GM12878 (cell line): ENCODE measurements at regions not wholly inside any gene's neighbourhood (a gene's known extent, or its start where the extent isn't known, plus 50 kb on each side); places are given as distances from the start of the nearest gene placed in this dataset.
"Not testable (repeated sequence)": the region's sequence is repeated elsewhere in the genome, so short reads cannot be mapped to it uniquely, and the experiment has no call there.

ENCODE experiments used
- ATAC-seq: fragments of 200-7000 bp; cut with Tn5 transposase; 3 replicates; pipeline ENCODE4 v1.9.1; 2020; ENCODE audit warnings: mild to moderate bottlenecking, moderate library complexity
- BruUV-seq: library from RNA; stranded (reverse); fragments of 400-500 nt; replicated peaks from 2 replicates; lab custom pipeline; 2021; lab: Mats Ljungman, UMichigan
- CTCF ChIA-PET: fragments of 300-600 bp; sonication (Branson Sonifier 250); formaldehyde crosslinking; extraction: SDS; loops from one replicate; lab custom pipeline; 2021; ENCODE audit warnings: inconsistent platforms; lab: Yijun Ruan, JAX
- POLR2A ChIA-PET: fragments of 350-600 bp; formaldehyde crosslinking; extraction: SDS; loops from one replicate; lab custom pipeline; 2021; ENCODE audit warnings: inconsistent platforms; lab: Charles Lee
- RAD21 ChIA-PET: fragments of 300-600 bp; sonication (Branson Sonifier 250); formaldehyde crosslinking; loops from one replicate; lab custom pipeline; 2023; ENCODE audit warnings: antibody characterized with exemption; ENCODE audit not compliant: unreplicated experiment; lab: Charles Lee
- SMC1A ChIA-PET: fragments of 300-600 bp; sonication (Branson Sonifier 250); formaldehyde crosslinking; loops from one replicate; lab custom pipeline; 2023; ENCODE audit not compliant: unreplicated experiment, uncharacterized antibody; lab: Charles Lee
- DNase-seq: peaks from one replicate; pipeline ENCODE4 v3.0.0-alpha.2; 2011; ENCODE audit warnings: low read depth, low spot score
- FAIRE-seq: peaks from 3 replicates; lab custom pipeline; 2011; peaks lifted over from hg19 to GRCh38; lab: Jason Lieb, UNC
- H2AFZ ChIP-seq: 2 replicates; pipeline ENCODE4 v1.6.0; 2011; ENCODE audit warnings: low read depth, low read length, control low read depth; ENCODE audit not compliant: control insufficient read depth
- H3K27ac ChIP-seq: 2 replicates; pipeline ENCODE4 v1.5.1; 2011; ENCODE audit warnings: control low read depth; ENCODE audit not compliant: control insufficient read depth, insufficient read depth
- H3K27me3 ChIP-seq, 2 experiments: replicated peaks in 1 of 2; 2 replicates each; pipeline versions ENCODE4 v1.6.0 to v1.6.1; 2011; ENCODE audit warnings: low read length in 1 of 2; ENCODE audit not compliant: control insufficient read depth in 2 of 2, insufficient read depth in 2 of 2
- H3K36me3 ChIP-seq, 2 experiments: 2 replicates each; pipeline ENCODE4 v1.5.1; 2011; ENCODE audit warnings: low read length in 1 of 2; ENCODE audit not compliant: control insufficient read depth in 2 of 2, insufficient read depth in 2 of 2
- H3K4me1 ChIP-seq: 2 replicates; pipeline ENCODE4 v1.6.1; 2011; ENCODE audit warnings: mild to moderate bottlenecking, low read length, moderate library complexity, mixed read lengths; ENCODE audit not compliant: control insufficient read depth, insufficient read depth
- H3K4me2 ChIP-seq: 2 replicates; pipeline ENCODE4 v1.6.0; 2011; ENCODE audit warnings: control low read depth; ENCODE audit not compliant: control insufficient read depth, insufficient read depth
- H3K4me3 ChIP-seq: fragments of 200-600 bp; sonication (generic); 2 replicates; pipeline ENCODE4 v1.5.1; 2016
- H3K79me2 ChIP-seq: 2 replicates; pipeline ENCODE4 v1.6.0; 2011; ENCODE audit warnings: low read length; ENCODE audit not compliant: control insufficient read depth, insufficient read depth
- H3K9ac ChIP-seq: 2 replicates; pipeline ENCODE4 v1.8.0; 2011; ENCODE audit warnings: low read length, control low read depth, mixed read lengths; ENCODE audit not compliant: control insufficient read depth, insufficient read depth
- H3K9me3 ChIP-seq: replicated peaks from 3 replicates; pipeline ENCODE4 v1.5.1; 2011; ENCODE audit warnings: mild to moderate bottlenecking, low read length; ENCODE audit not compliant: control insufficient read depth, insufficient read depth
- H4K20me1 ChIP-seq: 2 replicates; pipeline ENCODE4 v1.6.0; 2011; ENCODE audit not compliant: control insufficient read depth, insufficient read depth
- BACH1 ChIP-seq: fragments of 450-650 bp; IDR thresholded peaks from 2 replicates; pipeline ENCODE4 v1.6.1; 2017; ENCODE audit warnings: mild to moderate bottlenecking, borderline replicate concordance
- HDGF ChIP-seq: fragments of 450-650 bp; IDR thresholded peaks from 2 replicates; pipeline ENCODE4 v1.6.1; 2016; ENCODE audit warnings: antibody characterized with exemption
- NR2F1 ChIP-seq: fragments of 450-650 bp; conservative IDR thresholded peaks from 2 replicates; pipeline ENCODE4 v1.6.1; 2017; ENCODE audit warnings: mild to moderate bottlenecking
- POLR2A ChIP-seq: IDR thresholded peaks from 2 replicates; pipeline ENCODE4 v1.6.1; 2011; ENCODE audit warnings: low read depth, mild to moderate bottlenecking, low read length
- YY1 ChIP-seq: IDR thresholded peaks from 2 replicates; pipeline ENCODE4 v1.6.1; 2011; ENCODE audit warnings: low read depth, mild to moderate bottlenecking, low read length
- WGBS: methylation state at CpG from one replicate; pipeline ENCODE4 v1.1.6; 2016; ENCODE audit warnings: low lambda C conversion rate; ENCODE audit not compliant: insufficient replicate concordance, insufficient coverage; ENCODE audit errors: missing lambda C conversion rate; 5-methylcytosine and 5-hydroxymethylcytosine counted together
- in situ Hi-C: fragments of 300-500 bp; cut with MboI; formaldehyde crosslinking; loops from 9 replicates; pipeline ENCODE4 v1.14.3; 2018; ENCODE audit warnings: mixed read lengths
- intact Hi-C: fragments of 100-400 bp; cut with micrococcal nuclease; formaldehyde crosslinking; loops from one replicate; pipeline ENCODE4 v1.14.2; 2022; ENCODE audit not compliant: unreplicated experiment

DNA sequence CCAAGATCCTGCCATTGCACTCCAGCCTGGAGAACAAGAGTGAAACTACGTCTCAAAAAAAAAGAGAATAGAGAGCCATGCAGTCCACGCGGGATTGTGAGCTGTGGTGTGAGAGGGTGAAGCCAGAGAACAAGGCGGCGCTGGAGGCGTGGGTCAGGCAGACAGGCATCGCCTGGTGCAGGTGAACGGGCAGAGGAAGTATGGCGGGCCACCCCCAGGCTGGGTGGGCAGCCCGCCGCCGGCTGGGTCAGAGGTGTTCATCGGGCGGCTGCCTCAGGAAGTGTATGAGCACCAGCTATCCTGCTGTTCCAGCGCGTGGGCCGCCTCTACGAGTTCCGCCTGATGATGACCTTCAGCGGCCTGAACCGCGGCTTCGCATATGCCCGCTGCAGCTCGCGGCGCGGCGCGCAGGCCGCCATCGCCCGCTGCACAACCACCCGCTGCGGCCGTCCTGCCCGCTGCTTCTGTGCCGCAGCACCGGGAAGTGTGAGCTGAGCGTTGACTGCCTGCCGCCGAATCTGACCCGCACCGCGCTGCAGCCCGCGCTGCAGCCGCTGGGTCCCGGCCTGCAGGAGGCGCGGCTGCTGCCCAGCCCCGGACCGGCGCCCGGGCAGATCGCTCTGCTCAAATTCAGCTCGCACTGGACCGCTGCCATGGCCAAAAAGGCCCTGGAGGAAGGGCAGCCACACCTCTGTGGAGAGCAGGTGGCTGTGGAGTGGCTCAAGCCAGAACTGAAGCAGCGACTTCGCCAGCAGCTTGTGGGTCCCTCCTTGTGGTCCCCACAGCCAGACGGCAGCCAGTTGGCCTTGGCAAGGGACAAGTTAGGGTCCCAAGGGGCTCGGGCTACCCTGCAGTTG is 95.5 kb upstream of the PLEKHM1 start:
- ChIA-PET RAD21 (interaction anchor here (0.5 kb wide), 1 partner anchor 674 kb away, joined by 3 read pairs; no protein-coding TSS in a partner anchor), POLR2A (interaction anchor here (0.6 to 1.2 kb wide), 2 partner anchors 177 to 339 kb away, joined by 3 to 5 read pairs; no protein-coding TSS in a partner anchor)
- H3K9ac ChIP-seq: peak overlapping the region; percentile 91
- peak overlapping the region; percentile 60 for H2AFZ ChIP-seq
- H3K36me3 ChIP-seq, BruUV-seq, H3K27me3 ChIP-seq, CTCF ChIA-PET, H4K20me1 ChIP-seq, FAIRE-seq, DNase-seq, SMC1A ChIA-PET, H3K9me3 ChIP-seq: not testable (repeated sequence)
- WGBS: 2% methylated on average over 48 of the region's 62 CpGs
- intact Hi-C loops (loop anchor here (2.0 kb wide), 1 partner anchor 157 kb away; no protein-coding TSS in a partner anchor), in situ Hi-C loops (loop anchor here (25.0 kb wide), 2 partner anchors 551 to 676 kb away; no protein-coding TSS in a partner anchor)
- ATAC-seq: peak; percentile 24
- peak overlapping the region; percentile 70 for H3K4me3 ChIP-seq
- H3K79me2 ChIP-seq: peaks cover 33% of the 10 kb centered on the region
- peak overlapping the region; percentile 84 for H3K27ac ChIP-seq
- peak; percentile 64; the same call in 1 of the 2 replicates for TF ChIP-seq NR2F1
- TF ChIP-seq HDGF: 0 out of 2 replicates have a peak, but pooled peaks have one; percentile 42
- peak; percentile 21; the same call in 1 of the 2 replicates for TF ChIP-seq YY1
- 0 out of 2 replicates have a peak, but pooled peaks have one; percentile 20 for TF ChIP-seq BACH1
- peak; percentile 58 for TF ChIP-seq POLR2A
- H3K4me1 ChIP-seq: peaks cover 12% of the 10 kb centered on the region; the same call in 1 of the 2 replicates
- H3K4me2 ChIP-seq: peak overlapping the region; percentile 63

DNA sequence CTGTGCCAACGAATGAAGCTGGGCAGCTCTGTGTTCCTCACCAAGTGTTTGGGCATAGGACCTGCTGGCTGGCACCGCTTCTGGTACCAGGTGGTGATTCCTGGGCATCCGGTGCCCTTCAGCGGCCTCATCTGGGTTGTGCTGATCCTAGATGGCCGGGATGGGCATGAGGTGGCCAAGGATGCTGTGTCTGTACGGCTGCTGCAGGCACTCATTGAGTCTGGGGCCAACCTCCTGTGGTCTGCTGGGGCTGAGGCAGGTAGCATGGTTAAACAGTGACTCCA is 96.1 kb upstream of the PLEKHM1 start:
- H2AFZ ChIP-seq, BruUV-seq, H3K27me3 ChIP-seq, H3K4me1 ChIP-seq, H3K9ac ChIP-seq, intact Hi-C loops, CTCF ChIA-PET, H4K20me1 ChIP-seq, H3K27ac ChIP-seq, SMC1A ChIA-PET, ATAC-seq, H3K36me3 ChIP-seq, H3K9me3 ChIP-seq, DNase-seq, H3K4me2 ChIP-seq, FAIRE-seq: not testable (repeated sequence)
- H3K4me3 ChIP-seq: peak overlapping the region; percentile 46; the same call in 1 of the 2 replicates
- ChIA-PET POLR2A (interaction anchor here (0.6 kb wide), 1 partner anchor 339 kb away, joined by 5 read pairs; no protein-coding TSS in a partner anchor), RAD21 (interaction anchor here (0.5 kb wide), 1 partner anchor 674 kb away, joined by 3 read pairs; no protein-coding TSS in a partner anchor)
- H3K79me2 ChIP-seq: peaks cover 29% of the 10 kb centered on the region
- WGBS: 81% methylated on average over 5 of the region's 6 CpGs
- in situ Hi-C loops: loop anchor here (25.0 kb wide), 2 partner anchors 551 to 676 kb away; no protein-coding TSS in a partner anchor
